Subcutaneous abdominal adipose tissue (tissue), 5 donors: ENCODE measurements at regions not wholly inside any gene's neighbourhood (a gene's known extent, or its start where the extent isn't known, plus 50 kb on each side); places are given as distances from the start of the nearest gene placed in this dataset.

ENCODE experiments used
- H3K27ac ChIP-seq: one replicate; pipeline ENCODE4 v1.7.0; 2013; ENCODE audit warnings: low read depth, mild to moderate bottlenecking, inconsistent platforms, low read length, moderate library complexity
- H3K27me3 ChIP-seq, 5 donors: one replicate each; pipeline ENCODE4 v1.7.0; 2013; ENCODE audit warnings: low read length in 5 of 5, inconsistent platforms in 1 of 5; ENCODE audit not compliant: control insufficient read depth in 5 of 5, insufficient read depth in 4 of 5
- H3K36me3 ChIP-seq, 5 donors: one replicate each; pipeline ENCODE4 v1.7.0; 2013; ENCODE audit warnings: low read length in 5 of 5; ENCODE audit not compliant: control insufficient read depth in 5 of 5, insufficient read depth in 5 of 5
- H3K4me1 ChIP-seq, 5 donors: one replicate each; pipeline ENCODE4 v1.7.0; 2013; ENCODE audit warnings: low read length in 5 of 5, mild to moderate bottlenecking in 3 of 5, moderate library complexity in 1 of 5; ENCODE audit not compliant: control insufficient read depth in 5 of 5, insufficient read depth in 5 of 5
- H3K4me3 ChIP-seq, 5 donors: one replicate each; pipeline ENCODE4 v1.7.0; 2013; ENCODE audit warnings: low read length in 5 of 5, low read depth in 1 of 5
- H3K9ac ChIP-seq, 5 donors: one replicate each; pipeline ENCODE4 v1.7.0; 2013; ENCODE audit warnings: low read length in 5 of 5, mild to moderate bottlenecking in 4 of 5, moderate library complexity in 3 of 5
- H3K9me3 ChIP-seq, 5 donors: one replicate each; pipeline ENCODE4 v1.7.0; 2013; ENCODE audit warnings: low read length in 5 of 5; ENCODE audit not compliant: control insufficient read depth in 5 of 5
- donor health status: healthy.
- donor health status: healthy.
- donor health status: healthy.
- donor health status: healthy.
- donor health status: healthy.

GRCh38 chr15:38660738-38661137 is 96.1 kb upstream of the RASGRP1 start:
- no peak overlapping the region for H3K27ac ChIP-seq
- H3K4me3 ChIP-seq = no peak overlapping the region
- H3K36me3 ChIP-seq = no peaks in the 10 kb centered on the region
- no peak overlapping the region for H3K9ac ChIP-seq
- no peaks in the 10 kb centered on the region for H3K27me3 ChIP-seq
- H3K4me1 ChIP-seq = no peaks in the 10 kb centered on the region
- no peaks in the 10 kb centered on the region for H3K9me3 ChIP-seq

- Histone ChIP-seq H3K27ac (no peak overlapping the region), H3K27me3 (no peaks in the 10 kb centered on the region), H3K4me3 (no peak overlapping the region), H3K9ac (no peak overlapping the region), H3K4me1 (no peaks in the 10 kb centered on the region), H3K9me3 (no peaks in the 10 kb centered on the region), H3K36me3 (no peaks in the 10 kb centered on the region)
Observed at GRCh38 chr15:38662033-38662802, 97.6 kb upstream of the RASGRP1 start.

GRCh38 chr15:38662805-38663204 is 98.2 kb upstream of the RASGRP1 start:
- no peak overlapping the region for H3K9ac ChIP-seq
- H3K4me3 ChIP-seq = no peak overlapping the region
- H3K4me1 ChIP-seq = no peaks in the 10 kb centered on the region
- H3K9me3 ChIP-seq = no peaks in the 10 kb centered on the region
- no peak overlapping the region for H3K27ac ChIP-seq
- no peaks in the 10 kb centered on the region for H3K27me3 ChIP-seq
- H3K36me3 ChIP-seq = no peaks in the 10 kb centered on the region

- no peak overlapping the region for H3K27ac ChIP-seq
Observed at GRCh38 chr15:38665586-38666305, 101.1 kb upstream of the RASGRP1 start.

GRCh38 chr15:38666865-38667510 is 102.4 kb upstream of the RASGRP1 start:
- Histone ChIP-seq H3K9me3 (no peaks in the 10 kb centered on the region), H3K27ac (no peak overlapping the region), H3K27me3 (no peaks in the 10 kb centered on the region), H3K36me3 (no peaks in the 10 kb centered on the region), H3K4me3 (no peak overlapping the region), H3K9ac (no peak overlapping the region), H3K4me1 (peaks cover 0 to 3% (median 0%) of the 10 kb centered on the region in 5 donors)

More at GRCh38 chr15:38665586-38666305, 101.1 kb upstream of the RASGRP1 start:
- Histone ChIP-seq H3K4me3 (no peak overlapping the region), H3K36me3 (no peaks in the 10 kb centered on the region), H3K4me1 (no peaks in the 10 kb centered on the region), H3K9ac (no peak overlapping the region), H3K27me3 (no peaks in the 10 kb centered on the region), H3K9me3 (no peaks in the 10 kb centered on the region)

- Histone ChIP-seq H3K27me3 (no peaks in the 10 kb centered on the region), H3K36me3 (no peaks in the 10 kb centered on the region), H3K27ac (no peak overlapping the region), H3K4me1 (peaks cover 0 to 3% (median 0%) of the 10 kb centered on the region in 5 donors), H3K9me3 (no peaks in the 10 kb centered on the region), H3K9ac (no peak overlapping the region), H3K4me3 (no peak overlapping the region)
Observed at GRCh38 chr15:38667890-38668850, 103.6 kb upstream of the RASGRP1 start.

- no peak overlapping the region for H3K27ac ChIP-seq
- no peaks in the 10 kb centered on the region for H3K9me3 ChIP-seq
- no peak overlapping the region for H3K9ac ChIP-seq
- no peaks in the 10 kb centered on the region for H3K36me3 ChIP-seq
- no peaks in the 10 kb centered on the region for H3K27me3 ChIP-seq
- H3K4me1 ChIP-seq = peaks cover 0 to 3% (median 0%) of the 10 kb centered on the region in 5 donors
- H3K4me3 ChIP-seq = no peak overlapping the region
Observed at GRCh38 chr15:38668898-38669391, 104.3 kb upstream of the RASGRP1 start.

- H3K36me3 ChIP-seq = no peaks in the 10 kb centered on the region
- no peaks in the 10 kb centered on the region for H3K9me3 ChIP-seq
- no peak overlapping the region for H3K4me3 ChIP-seq
- no peak overlapping the region for H3K27ac ChIP-seq
- peaks cover 0 to 3% (median 0%) of the 10 kb centered on the region in 5 donors for H3K4me1 ChIP-seq
- H3K27me3 ChIP-seq = no peaks in the 10 kb centered on the region
- H3K9ac ChIP-seq = no peak overlapping the region
Observed at GRCh38 chr15:38670128-38671005, 105.8 kb upstream of the RASGRP1 start.

- Histone ChIP-seq H3K36me3 (no peaks in the 10 kb centered on the region), H3K27ac (no peak overlapping the region), H3K27me3 (no peaks in the 10 kb centered on the region), H3K9me3 (no peaks in the 10 kb centered on the region), H3K9ac (no peak overlapping the region), H3K4me1 (peaks cover 0 to 3% (median 0%) of the 10 kb centered on the region in 5 donors), H3K4me3 (no peak overlapping the region)
Observed at GRCh38 chr15:38671006-38671387, 106.4 kb upstream of the RASGRP1 start.
